ENCODE measurements at regions not wholly inside any gene's neighbourhood (a gene's known extent, or its start where the extent isn't known, plus 50 kb on each side); places are given as distances from the start of the nearest gene placed in this dataset.

DNA sequence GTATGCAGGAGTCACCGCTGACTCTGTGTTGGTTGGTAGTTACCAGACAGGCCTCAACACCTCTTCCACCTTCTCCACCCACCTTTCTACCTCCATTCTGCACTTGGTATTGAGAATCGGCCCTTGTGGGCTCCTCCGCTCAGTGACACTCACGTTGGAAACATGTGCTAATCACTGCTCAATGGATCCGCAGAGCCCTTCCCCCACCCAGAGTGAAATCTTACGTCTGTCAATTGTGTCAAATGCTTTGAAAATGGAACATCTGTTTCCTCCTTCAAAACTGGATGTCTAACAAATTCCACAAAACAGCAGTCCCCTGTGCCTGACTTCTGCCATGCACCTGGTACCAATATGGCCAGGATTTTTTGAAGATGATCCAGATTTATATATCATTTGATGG lies 65.5 kb upstream of the NRIP1 start:
- TF ChIP-seq POLR2A (IDR thresholded peaks at IDR 0.05; ENCODE audit: low read length) (no peak), GATA1 (IDR thresholded peaks at IDR 0.05; ENCODE audit: low read depth, low read length) (no peak)

Measured in erythroblast (primary cell).